ENCODE measurements at regions not wholly inside any gene's neighbourhood (a gene's known extent, or its start where the extent isn't known, plus 50 kb on each side); places are given as distances from the start of the nearest gene placed in this dataset.

DNA sequence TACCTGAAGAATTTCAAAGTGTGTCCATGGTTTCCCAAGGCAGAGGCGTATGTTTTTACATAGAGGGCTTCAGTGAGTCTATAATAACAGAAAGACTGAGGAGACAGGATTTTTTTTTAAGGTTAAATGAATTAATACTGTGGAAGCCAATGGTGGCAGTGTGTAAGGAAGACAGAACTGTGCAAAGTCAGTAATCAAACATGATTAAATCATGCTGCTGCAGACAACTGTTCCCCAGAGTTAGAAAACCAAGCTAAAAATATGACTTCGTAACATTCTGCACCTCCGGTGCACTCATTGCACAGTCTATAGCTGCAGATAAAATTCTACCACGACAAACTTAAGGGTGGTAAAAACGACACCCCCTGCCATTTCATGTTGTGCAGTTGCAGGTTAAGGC, 309.6 kb upstream of the TRIB2 start:
- TF ChIP-seq, protein P1, sequence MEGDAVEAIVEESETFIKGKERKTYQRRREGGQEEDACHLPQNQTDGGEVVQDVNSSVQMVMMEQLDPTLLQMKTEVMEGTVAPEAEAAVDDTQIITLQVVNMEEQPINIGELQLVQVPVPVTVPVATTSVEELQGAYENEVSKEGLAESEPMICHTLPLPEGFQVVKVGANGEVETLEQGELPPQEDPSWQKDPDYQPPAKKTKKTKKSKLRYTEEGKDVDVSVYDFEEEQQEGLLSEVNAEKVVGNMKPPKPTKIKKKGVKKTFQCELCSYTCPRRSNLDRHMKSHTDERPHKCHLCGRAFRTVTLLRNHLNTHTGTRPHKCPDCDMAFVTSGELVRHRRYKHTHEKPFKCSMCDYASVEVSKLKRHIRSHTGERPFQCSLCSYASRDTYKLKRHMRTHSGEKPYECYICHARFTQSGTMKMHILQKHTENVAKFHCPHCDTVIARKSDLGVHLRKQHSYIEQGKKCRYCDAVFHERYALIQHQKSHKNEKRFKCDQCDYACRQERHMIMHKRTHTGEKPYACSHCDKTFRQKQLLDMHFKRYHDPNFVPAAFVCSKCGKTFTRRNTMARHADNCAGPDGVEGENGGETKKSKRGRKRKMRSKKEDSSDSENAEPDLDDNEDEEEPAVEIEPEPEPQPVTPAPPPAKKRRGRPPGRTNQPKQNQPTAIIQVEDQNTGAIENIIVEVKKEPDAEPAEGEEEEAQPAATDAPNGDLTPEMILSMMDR (conservative IDR thresholded peaks at IDR 0.05; ENCODE audit: low read length) = no peak
- no peak for TF ChIP-seq EZH2phosphoT487 (IDR thresholded peaks at IDR 0.05; ENCODE audit: borderline replicate concordance, low read depth, low read length)
